GM21576 (cell line): ENCODE measurements at regions not wholly inside any gene's neighbourhood (a gene's known extent, or its start where the extent isn't known, plus 50 kb on each side); places are given as distances from the start of the nearest gene placed in this dataset.

Experiments used
- ATAC-seq: cut with Tn5 transposase; IDR thresholded peaks from one replicate; pipeline ENCODE4 v1.9.1; 2021; ENCODE audit warnings: mild to moderate bottlenecking, moderate library complexity; ENCODE audit not compliant: unreplicated experiment

GRCh38 chr5:72035831-72036230 lies 71.4 kb upstream of the MAP1B start:
- ATAC-seq, result no peak

DNA sequence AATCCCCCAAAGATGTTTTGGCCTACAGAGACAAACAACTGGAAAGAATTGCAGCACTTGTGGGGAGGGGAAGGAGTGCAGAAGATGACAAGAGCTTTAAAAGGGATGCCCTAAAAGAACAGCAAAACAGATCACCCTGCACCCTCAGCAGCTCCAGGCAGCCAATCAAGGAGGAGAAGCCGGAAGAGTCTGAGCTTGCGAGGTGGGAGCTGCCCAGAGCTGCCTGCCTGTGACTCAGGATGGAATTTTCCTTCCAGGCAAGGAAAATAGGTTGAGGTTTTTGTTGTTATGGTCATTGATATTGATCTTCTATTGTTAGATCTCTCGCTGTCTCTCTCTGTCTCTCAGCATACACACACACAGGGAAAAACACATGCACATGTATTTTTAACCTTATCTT lies 70.3 kb upstream of the MAP1B start:
- no peak for ATAC-seq

DNA sequence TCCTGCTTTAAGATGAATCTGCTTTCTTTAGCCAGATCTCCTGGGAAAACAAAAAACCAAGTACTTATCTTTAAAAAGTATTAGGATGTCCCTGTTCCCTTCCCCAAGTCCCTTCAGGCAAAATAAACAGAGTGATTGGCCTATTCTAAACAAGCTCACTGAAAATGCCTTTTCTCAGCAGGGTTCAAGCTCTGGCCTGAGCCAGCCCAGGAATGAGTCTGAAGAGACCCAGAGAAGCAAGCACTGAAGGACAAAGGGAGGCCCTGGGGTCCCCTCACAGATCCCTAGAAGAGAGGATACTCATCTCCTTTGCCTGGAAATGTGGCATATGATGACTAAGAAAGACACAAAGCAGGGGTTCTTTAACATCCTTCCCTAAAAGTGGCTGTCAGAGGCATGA lies 66.8 kb upstream of the MAP1B start:
- ATAC-seq, result no peak

- ATAC-seq, result no peak
Measured at GRCh38 chr5:72041654-72042053, 65.6 kb upstream of the MAP1B start.

- no peak for ATAC-seq
Measured at GRCh38 chr5:72042097-72042496, 65.2 kb upstream of the MAP1B start.

DNA sequence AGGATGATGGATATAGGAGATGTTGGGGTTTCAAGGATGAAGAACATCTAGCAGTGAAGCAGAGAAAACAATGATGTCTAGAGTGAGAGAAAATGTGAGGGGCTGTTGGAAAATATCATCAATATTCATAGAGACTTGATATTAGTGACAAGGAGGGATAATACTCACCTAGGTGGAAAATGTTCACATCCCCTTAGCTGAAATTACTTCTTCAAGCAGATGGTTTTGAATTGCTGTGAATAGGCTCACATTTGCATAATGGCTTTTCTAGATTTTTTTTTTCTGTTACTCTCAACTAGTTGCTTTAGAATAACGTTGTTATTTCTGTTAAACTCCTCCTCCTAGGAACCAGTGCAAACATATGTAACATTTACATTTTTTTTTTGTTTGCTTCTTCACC lies 61.6 kb upstream of the MAP1B start:
- no peak for ATAC-seq

GRCh38 chr5:72046106-72046505 lies 61.2 kb upstream of the MAP1B start:
- no peak for ATAC-seq

DNA sequence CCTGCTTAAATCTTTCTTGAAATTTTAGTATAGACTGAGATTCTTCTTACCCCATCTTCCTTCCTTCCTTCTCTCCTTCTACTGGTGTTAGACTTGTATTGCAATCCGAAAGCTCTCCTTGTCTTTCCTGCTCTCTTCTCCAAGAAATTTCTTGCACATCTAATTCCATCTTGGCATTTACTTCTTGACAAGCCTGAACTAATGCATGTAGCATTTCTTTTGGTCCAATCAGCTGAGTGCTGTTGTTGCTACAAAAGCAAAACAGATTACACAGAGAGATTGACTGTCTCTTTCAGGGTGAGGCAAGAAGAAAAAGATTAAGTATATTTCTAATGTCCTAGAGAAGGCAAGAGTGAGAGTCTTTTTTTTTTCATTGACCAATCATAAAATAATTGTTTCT lies 51.6 kb upstream of the MAP1B start:
- no peak for ATAC-seq
